Pancreas (tissue), 10 donors: ENCODE measurements at regions not wholly inside any gene's neighbourhood (a gene's known extent, or its start where the extent isn't known, plus 50 kb on each side); places are given as distances from the start of the nearest gene placed in this dataset.

ENCODE experiments used
- ATAC-seq, 4 donors: fragments of 200-7000 bp; cut with Tn5 transposase; one replicate each; pipeline versions ENCODE4 v1.8.0 to v1.9.1; 2020; ENCODE audit warnings: mild to moderate bottlenecking in 4 of 4, moderate library complexity in 4 of 4
- DNase-seq, 6 donors: peaks; one replicate each; pipeline ENCODE4 v3.0.0-alpha.2; 2020
- FAIRE-seq: peaks from 2 replicates; lab custom pipeline; 2012; peaks lifted over from hg19 to GRCh38; lab: Jason Lieb, UNC
- H3K27ac ChIP-seq, 4 donors: fragments of 200-600 bp; sonication (generic); 1 replicate in 3 of 4; 2 replicates in 1 of 4; pipeline versions ENCODE4 v1.5.0 to v1.8.0; 2020
- H3K27me3 ChIP-seq, 4 donors: fragments of 200-600 bp; one replicate each; pipeline ENCODE4 v1.8.0; 2021
- H3K36me3 ChIP-seq, 3 donors: fragments of 200-600 bp; sonication (generic) in 1 of 3; one replicate each; pipeline versions ENCODE4 v1.5.0 to v1.8.0; 2020 to 2021
- H3K4me1 ChIP-seq, 3 donors: fragments of 200-600 bp; one replicate each; pipeline ENCODE4 v1.8.0; 2021
- H3K4me3 ChIP-seq, 4 donors: fragments of 200-600 bp; sonication (generic) in 2 of 4; one replicate each; pipeline versions ENCODE4 v1.5.0 to v1.8.0; 2020 to 2021
- H3K9me3 ChIP-seq, 4 donors: fragments of 200-600 bp; one replicate each; pipeline ENCODE4 v1.8.0; 2021
- WGBS, 2 donors: extraction: QIAGEN DNeasy Blood & Tissue Kit; methylation state at CpG; one replicate each; pipeline ENCODE4 v1.1.7; 2013; 5-methylcytosine and 5-hydroxymethylcytosine counted together
- intact Hi-C, 3 donors: fragments of 100-400 bp; cut with DNase I; formaldehyde crosslinking; loops; one replicate each; pipeline versions ENCODE4 v1.11.1 to v1.14.2; 2022
- TF ChIP-seq, protein P1 (sequence below), 4 donors: fragments of 200-600 bp; sonication (generic) in 3 of 4; IDR thresholded peaks; one replicate each; pipeline versions ENCODE4 v1.5.0 to v1.8.0; 2021; ENCODE audit warnings: antibody characterized with exemption in 4 of 4
- donor health status: healthy with polysubstance abuse.
- donor health status: DM: no; HTN: no; CAD: no; lungs with moderate emphysema.
- donor health status: DM: no; HTN: no; CAD: no.
- donor health status: control.
- donor health status: control.
- donor health status: Bipolar disorder and iron deficiency.
- donor health status: DM: yes; HTN: yes; CAD: no.
- donor health status: DM: no; HTN: no; CAD: no.
- donor health status: DM: no; HTN: no; CAD: no.
- donor health status: DM: yes; HTN: yes; CAD: no.

DNA sequence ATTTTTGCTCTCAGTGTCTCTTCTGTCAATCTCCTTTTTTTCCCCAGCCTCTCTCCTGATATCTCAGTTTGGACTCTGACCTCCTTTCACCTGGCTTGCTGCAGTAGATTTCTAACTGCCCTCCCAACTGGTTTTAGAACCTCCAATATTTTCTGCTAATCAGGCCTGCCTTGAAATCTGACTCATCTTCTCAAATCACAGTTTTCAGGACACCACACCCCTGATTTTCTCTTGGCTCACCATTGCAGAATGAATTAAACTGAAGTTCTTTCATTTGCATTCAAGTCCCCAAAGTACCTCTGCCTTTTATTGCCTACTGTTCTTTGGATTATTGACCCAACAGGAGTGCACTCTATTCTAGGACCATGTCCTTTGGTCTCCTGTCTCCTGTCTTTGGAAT lies 310.4 kb upstream of the TRPC7 start:
- Histone ChIP-seq H3K36me3 (no peaks in the 10 kb centered on the region), H3K4me1 (no peaks in the 10 kb centered on the region), H3K27ac (no peak overlapping the region), H3K9me3 (no peaks in the 10 kb centered on the region), H3K27me3 (peaks cover 0 to 3% (median 0%) of the 10 kb centered on the region in 4 donors), H3K4me3 (no peak overlapping the region)
- DNase-seq (no peak), ATAC-seq (no peak), FAIRE-seq (no peak)
- TF ChIP-seq, protein P1, sequence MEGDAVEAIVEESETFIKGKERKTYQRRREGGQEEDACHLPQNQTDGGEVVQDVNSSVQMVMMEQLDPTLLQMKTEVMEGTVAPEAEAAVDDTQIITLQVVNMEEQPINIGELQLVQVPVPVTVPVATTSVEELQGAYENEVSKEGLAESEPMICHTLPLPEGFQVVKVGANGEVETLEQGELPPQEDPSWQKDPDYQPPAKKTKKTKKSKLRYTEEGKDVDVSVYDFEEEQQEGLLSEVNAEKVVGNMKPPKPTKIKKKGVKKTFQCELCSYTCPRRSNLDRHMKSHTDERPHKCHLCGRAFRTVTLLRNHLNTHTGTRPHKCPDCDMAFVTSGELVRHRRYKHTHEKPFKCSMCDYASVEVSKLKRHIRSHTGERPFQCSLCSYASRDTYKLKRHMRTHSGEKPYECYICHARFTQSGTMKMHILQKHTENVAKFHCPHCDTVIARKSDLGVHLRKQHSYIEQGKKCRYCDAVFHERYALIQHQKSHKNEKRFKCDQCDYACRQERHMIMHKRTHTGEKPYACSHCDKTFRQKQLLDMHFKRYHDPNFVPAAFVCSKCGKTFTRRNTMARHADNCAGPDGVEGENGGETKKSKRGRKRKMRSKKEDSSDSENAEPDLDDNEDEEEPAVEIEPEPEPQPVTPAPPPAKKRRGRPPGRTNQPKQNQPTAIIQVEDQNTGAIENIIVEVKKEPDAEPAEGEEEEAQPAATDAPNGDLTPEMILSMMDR (IDR thresholded peaks at IDR 0.05), result no peak
- intact Hi-C loops, result no loop called here

DNA sequence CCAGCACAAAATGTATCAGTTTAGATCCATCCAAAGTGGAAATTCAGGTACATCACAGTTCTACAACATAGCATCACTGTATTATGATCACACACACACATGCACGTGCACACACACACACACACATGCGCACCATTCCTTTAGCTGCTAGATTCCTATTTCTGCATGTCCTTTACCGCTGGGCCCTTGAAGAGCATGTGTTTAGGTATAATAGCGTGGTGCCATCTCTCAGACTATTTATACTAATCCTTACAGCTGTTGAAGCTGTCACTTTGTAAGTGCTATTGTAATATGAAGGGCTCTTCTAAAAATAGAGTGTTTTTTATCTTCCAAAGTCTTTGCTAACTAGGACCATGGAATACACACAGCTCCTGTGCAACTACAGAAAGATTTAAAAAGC lies 308.8 kb upstream of the TRPC7 start:
- Histone ChIP-seq H3K9me3 (no peaks in the 10 kb centered on the region), H3K27me3 (no peaks in the 10 kb centered on the region), H3K27ac (no peak overlapping the region), H3K36me3 (no peaks in the 10 kb centered on the region), H3K4me3 (no peak overlapping the region), H3K4me1 (no peaks in the 10 kb centered on the region)
- FAIRE-seq (no peak), DNase-seq (no peak), ATAC-seq (no peak)
- intact Hi-C loops, result no loop called here
- TF ChIP-seq, protein P1 (IDR thresholded peaks at IDR 0.05), result no peak
- WGBS, 2 donors, result 79 to 80% methylated on average over 4 of the region's 4 CpGs

DNA sequence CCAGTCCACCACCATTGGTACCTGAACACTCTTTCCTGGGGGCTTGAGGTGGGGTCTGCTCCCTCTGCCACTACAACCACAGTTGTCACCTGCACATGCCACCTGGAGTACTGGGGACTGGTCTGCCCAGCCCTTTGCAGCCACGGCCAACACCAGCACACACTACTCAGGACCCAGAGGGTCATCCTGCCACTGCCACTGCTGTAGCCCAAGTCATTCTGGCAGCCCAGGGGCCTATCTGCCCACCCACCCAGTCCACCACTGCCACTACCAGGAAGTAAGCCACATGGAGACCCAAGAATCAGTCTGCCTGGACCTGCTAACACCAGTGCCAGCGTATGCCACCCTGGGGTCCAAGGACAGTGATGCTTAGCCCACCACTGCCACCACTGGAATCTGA lies 302.4 kb upstream of the TRPC7 start:
- FAIRE-seq, result no peak
- Histone ChIP-seq H3K9me3 (no peaks in the 10 kb centered on the region), H3K4me3 (no peak overlapping the region), H3K27me3 (no peaks in the 10 kb centered on the region), H3K4me1 (no peaks in the 10 kb centered on the region), H3K27ac (no peak overlapping the region), H3K36me3 (no peaks in the 10 kb centered on the region)
- WGBS, 2 donors, result 66 to 85% methylated on average over 2 of the region's 2 CpGs
- peak in 1 of 6 donors; percentile 10 for DNase-seq
- intact Hi-C loops, result no loop called here
- no peak for ATAC-seq
- TF ChIP-seq, protein P1 (IDR thresholded peaks at IDR 0.05), result no peak

DNA sequence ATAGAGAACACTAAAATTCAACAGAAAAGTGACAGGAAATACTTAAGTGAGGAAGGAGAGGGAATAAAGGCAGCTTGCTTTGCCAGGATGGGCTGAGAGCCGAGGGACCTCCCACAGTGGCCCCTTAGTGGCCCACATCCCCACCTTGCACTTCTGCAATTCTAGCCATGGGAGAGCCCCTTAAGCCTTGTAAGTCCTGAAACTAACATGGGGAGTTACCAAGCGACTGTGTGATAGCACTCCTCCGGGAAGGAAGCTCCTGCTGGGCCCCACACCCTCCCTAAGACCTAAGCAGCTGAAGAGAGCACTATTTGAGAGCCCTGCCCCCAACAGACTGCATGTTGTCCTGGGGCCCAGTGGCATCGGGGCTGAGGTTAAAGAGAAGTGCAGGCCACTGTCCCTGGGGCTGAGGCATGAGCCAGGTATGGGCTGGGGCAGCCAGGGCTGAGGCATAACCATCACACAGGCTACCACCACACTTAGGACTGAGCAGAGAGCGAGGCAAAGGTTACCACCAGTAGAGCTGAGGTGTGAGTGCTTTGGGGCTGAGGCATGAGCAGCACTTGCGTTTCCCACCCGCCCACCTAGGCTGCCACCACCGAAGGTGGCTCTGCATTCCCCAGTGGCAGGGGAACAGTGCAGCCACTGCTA lies 301.8 kb upstream of the TRPC7 start:
- FAIRE-seq (no peak), DNase-seq (peak in 1 of 6 donors; percentile 30), ATAC-seq (no peak)
- Histone ChIP-seq H3K36me3 (no peaks in the 10 kb centered on the region), H3K4me3 (no peak overlapping the region), H3K9me3 (no peaks in the 10 kb centered on the region), H3K4me1 (no peaks in the 10 kb centered on the region), H3K27me3 (no peaks in the 10 kb centered on the region), H3K27ac (no peak overlapping the region)
- TF ChIP-seq, protein P1 (IDR thresholded peaks at IDR 0.05), result no peak
- 45% methylated on average over 8 of the region's 8 CpGs for WGBS, 2 donors
- intact Hi-C loops, result no loop called here

DNA sequence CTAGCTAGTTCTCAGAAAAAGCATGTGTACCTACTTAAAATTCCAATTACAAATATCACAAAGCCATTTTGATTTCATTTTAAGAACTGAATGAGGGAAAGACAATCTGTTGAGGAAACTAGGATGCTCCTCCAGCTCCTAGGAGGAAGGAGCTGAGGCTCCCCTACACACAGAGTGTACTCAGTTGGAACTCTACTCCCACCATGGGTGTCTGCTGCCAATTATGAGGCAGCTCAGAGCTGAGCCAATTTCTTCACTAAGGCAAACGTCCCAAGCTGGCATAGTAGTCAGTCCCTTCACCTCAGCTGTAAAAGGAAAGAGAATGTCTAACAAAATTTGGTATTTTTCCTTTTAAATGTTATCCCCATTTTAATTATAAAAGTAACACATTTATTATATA lies 300.0 kb upstream of the TRPC7 start:
- intact Hi-C loops, result no loop called here
- Histone ChIP-seq H3K4me1 (no peaks in the 10 kb centered on the region), H3K36me3 (no peaks in the 10 kb centered on the region), H3K27ac (no peak overlapping the region), H3K9me3 (no peaks in the 10 kb centered on the region), H3K4me3 (no peak overlapping the region), H3K27me3 (no peaks in the 10 kb centered on the region)
- no peak for DNase-seq
- no peak for FAIRE-seq
- 16 to 30% methylated on average over 1 of the region's 1 CpG for WGBS, 2 donors
- TF ChIP-seq, protein P1 (IDR thresholded peaks at IDR 0.05), result no peak
- ATAC-seq, result no peak
